HG02678 (cell line): ENCODE measurements at regions not wholly inside any gene's neighbourhood (a gene's known extent, or its start where the extent isn't known, plus 50 kb on each side); places are given as distances from the start of the nearest gene placed in this dataset.

Source experiments
- ATAC-seq: cut with Tn5 transposase; IDR thresholded peaks from one replicate; pipeline ENCODE4 v1.9.1; 2021; ENCODE audit warnings: mild to moderate bottlenecking, moderate library complexity; ENCODE audit not compliant: unreplicated experiment

DNA sequence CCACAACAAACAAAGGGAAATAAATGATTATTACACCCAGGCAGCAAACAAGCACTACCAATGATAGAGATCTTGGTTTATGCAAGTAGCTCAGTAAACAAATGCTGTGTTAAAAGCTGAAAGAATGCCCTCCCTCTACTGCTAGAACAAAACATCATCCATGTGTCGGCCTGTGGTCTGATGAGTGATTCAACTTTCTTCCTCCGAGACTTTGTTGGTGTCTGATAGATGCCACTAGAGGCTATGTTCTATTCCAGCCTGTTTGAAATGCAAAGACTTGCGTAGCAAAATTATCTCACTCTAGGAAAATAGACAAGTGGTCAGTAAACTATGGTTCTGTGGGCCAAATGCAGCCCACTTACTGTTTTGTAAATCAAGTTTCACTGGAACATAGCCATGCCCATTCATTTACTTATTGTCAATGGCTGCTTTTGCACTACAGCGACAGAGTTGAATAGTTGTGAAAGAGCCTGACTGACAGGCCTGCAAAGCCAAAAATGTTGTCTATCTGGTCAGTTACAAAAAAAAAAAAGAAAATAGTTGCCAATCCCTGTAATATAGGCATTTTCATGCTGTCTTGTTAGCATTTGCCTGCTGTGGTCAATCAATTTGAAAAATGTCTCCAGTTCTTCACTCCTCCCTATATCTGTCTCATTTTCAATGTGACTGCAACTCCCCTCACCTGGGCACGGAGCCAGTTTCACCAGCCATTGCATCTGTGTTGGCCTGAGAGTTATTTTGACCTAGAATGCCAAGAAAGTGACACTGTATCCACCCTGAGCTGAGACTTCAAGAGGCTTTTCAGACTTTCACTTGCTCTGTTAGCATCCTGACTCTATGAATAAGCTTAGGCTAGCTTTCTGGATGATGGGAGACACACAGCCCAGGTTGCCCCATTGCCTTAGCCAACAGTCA lies 544.6 kb upstream of the BTBD3 start:
- no peak for ATAC-seq

DNA sequence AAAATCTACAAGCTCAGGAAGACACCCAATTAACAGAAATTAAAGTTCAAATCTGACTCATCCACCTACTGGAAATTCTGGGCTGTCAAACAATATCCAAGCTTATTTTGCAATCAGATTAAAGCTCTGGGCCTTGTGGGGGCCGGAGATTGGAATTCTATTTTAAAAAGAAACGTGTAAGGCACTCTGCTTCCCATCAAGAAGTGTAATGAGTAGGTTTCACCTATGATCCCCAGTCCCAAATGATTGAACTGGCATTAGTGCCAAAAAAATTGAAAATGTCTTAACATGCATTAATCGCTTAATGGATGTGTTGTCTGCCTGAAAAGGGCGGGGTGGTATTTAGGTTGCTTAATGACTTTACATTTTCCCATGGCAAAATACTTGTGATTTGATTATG lies 542.4 kb upstream of the BTBD3 start:
- no peak for ATAC-seq

DNA sequence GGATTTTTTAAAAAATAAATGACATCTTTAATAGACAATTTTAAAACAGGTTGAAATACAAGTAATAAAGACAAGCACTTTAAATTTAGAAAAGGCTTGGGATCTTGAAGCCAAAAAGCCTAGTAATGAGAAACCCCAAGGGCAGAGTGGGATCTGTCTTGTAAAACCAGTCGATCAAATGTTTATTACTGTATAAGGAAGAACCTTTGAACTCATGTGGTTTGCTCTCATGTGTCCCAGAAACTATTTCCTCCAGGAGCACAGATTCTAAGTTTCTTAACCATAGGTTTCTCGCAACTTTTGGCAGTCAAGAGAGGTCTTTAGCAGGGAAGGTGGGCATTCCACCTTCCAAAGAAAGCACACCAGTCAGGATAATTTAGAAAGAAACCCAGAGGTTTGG lies 541.7 kb upstream of the BTBD3 start:
- ATAC-seq = no peak

DNA sequence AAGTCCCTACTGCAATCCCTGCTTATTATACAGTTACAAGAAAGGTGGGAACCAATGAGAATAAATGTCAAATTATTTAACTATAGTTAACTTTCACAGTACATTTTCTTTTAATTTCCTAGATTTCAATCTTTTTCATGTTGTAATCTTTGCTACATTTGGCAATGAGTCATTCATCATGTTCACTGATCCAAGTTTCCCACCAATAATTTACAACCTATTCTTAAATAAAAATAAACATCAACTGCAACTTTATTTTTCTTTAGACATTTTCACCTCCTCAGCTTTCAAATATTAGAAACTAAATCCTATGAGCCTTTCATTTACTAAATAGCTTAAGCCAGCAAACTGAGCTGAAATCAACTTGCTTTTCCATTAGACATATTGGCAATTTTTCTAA lies 541.3 kb upstream of the BTBD3 start:
- ATAC-seq = no peak

DNA sequence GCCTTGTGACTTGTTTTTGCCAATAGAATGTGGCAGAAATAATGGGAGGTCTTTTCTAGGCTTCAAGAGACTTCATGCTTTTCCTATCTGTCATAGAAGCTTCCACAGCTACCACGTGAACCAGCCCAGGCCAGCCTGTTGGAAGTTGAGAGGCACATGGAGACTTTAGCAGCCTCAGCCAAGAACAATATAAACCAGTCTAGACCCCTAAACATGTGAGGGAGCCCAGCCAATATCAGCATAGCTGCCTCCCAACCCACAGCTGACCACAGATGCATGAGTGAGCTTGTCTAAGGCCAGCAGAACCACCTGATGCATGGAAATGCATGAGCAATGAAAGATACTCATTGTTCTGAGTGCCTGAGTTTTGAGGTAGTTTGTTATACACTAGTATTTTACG lies 540.7 kb upstream of the BTBD3 start:
- no peak for ATAC-seq

DNA sequence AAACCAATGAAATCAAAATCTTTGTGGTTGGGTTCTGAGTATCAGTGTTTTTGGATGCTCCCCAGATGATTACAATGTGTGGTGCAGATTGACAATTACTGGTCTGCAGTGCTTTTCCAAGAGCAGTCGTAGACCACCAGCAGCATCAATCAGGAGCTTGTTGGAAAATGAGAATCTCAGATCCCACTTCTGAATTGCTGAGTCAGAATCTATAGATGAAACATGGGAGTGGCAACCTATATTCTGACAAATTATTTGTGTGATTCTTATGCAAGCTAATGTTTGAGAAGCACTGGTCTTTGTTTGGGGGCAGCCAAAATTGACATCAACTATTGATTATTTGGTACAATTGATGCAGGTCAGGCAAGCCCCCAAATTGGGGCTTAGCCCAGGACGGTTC lies 539.9 kb upstream of the BTBD3 start:
- ATAC-seq = no peak

DNA sequence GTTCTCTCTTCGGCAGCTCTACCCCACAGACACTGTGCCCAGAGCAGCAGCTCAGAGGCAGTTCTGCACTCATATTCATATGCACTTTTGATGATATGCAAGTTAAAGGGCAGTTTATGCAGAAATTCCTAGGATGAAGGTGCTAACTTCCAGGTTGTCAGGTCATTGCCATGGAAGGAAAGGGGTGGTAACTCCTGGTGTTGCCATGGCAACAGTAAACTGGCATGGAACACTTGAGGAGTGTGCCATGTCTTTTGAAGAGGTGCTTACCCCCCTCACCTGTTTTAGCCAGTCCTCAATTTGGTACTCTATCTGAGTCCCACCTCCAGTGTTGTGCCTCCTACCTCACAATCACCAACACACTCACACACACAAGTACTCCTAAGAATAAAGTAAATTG lies 539.4 kb upstream of the BTBD3 start:
- no peak for ATAC-seq

DNA sequence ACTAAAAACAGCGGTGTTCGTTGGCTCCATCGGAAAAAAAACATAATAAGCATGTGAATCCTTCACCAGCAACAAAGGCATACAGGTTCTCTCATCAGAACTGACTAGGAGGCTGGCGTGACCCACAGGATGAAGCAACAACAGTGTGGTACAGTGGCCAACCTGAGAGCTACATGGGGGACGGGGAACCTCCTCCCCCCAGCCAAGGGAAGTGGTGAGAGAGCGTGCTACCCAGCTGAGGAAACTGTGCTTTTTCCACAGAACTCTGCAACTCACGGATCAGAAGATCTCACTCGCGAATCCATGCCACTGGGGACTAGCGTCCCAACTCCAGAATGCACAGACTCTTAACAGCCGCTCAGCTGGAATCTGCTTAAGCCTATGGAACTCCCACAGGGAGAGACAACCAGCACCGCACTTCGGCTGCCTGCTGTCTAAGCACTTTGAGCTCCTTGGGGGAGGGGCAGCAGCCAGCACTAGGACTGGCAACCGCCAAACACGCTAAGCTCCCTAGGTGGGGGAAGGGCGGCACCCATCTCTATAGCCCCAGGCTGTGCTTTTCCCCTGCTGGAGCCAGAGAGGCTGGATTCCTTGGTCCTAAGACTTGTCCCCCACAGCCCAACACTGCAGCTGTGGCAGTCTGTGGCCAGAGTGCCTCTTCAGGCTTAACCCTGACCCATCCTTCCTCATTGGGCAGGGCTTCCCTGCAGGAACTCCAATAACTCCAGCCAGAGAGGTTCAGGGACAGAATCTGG lies 538.3 kb upstream of the BTBD3 start:
- no peak for ATAC-seq

DNA sequence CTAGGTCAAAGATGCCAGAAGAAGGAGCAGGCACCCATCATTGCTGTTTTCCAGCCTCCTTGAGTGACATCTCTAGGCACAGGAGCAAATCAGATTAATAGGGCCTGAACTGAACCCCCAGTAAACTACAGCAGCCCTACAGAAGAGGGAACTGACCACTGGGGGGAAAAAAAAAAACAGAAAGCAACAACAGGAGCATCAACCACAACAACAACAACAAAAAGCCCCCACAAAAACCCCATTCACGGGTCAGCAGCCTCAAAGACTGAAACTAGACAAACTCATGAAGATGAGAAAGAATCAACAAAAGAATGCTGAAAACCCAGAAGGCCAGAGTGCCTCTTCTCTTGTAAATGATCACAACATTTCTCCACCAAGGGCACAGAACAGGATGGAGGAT lies 537.4 kb upstream of the BTBD3 start:
- peak; percentile 60 for ATAC-seq

DNA sequence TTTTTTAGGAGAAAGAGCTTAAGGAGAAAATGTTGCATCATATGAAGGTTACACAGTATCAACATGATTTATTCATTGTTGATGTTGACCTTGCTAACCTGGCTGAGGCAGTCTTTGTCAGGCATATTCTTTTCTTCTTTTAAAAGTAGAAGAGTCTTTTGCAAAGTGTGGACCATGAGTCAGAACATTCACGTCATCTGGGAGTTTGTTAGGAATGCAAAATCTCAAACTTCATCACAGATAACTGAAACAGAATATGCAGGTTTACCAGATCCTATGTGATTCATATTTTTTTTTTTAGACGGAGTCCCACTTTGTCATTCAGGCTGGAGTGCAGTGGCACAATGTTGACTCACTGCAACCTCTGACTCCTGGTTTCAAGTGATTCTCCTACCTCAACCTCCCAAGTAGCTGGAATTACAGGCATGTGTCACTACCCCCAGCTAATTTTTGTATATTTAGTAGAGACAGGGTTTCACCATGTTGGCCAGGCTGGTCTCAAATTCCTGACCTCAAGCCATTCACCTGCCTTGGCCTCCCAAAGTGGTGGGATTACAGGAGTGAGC lies 530.4 kb upstream of the BTBD3 start:
- ATAC-seq = no peak

DNA sequence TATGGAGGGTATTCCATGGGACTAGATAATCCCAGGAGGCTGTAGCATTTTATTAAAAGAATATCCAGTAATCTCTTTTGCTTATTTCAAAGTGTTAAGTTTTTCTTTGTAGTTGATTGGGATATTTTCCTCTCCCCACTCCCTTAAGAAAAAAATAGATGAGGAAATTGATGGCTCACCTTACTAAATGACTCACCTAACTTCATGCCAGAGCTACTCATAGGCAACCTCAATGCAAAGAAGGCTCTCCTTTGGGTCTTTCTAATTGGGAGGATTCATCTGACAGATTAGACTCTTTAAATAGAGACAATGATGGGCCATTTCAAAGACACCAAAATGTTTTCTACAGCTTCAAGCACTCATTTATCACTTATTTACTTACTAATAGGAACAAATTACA lies 528.5 kb upstream of the BTBD3 start:
- no peak for ATAC-seq

DNA sequence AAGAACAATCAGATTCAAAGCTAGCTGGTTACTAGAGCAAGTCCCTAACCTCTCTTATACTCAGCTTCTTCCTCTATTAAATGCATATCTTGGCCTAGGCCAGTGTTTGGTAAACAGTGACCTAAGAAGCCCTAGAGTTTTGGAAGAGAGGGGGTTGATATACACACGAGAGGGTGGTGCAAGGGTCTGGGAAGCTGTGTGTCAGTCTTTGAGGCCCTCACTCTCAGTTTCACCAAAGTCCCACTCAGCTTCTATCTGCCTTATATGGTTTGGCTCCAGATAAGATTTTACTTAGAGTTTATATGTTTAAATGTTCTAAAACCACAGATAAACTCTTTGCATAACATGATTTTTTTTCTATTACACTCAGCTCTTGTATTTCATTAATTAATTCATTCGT lies 526.1 kb upstream of the BTBD3 start:
- no peak for ATAC-seq

DNA sequence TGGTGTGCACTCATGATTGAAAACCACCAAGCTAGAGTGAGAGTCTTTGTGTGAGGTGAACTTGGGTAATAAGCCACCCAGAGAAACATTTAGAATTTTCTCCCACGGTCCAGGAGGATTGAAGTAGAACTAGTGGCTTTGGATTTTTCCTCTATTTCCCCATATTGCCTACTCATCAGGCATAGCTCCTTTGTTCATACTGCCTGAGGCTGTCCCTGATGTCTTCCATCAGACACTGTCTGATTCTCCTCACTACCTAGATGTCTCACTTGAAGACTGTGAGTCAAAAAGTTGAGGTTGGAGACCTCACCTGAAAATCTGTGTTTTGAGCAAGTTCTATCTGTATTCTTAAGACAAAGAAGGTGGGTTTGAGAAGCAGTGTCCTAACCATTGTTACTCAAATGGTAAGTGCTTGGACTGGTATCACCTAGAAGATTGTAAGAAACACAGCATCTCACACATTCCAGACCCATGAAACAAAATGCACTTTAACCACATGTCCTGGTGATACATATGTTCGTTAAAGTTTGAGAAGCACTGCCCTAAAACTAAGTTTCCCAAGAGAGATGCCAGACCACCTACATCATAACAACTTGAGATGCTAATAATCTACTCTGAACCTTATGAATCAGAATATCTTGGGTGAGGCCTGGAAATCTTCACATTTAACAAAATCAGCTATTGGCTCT lies 523.4 kb upstream of the BTBD3 start:
- no peak for ATAC-seq

DNA sequence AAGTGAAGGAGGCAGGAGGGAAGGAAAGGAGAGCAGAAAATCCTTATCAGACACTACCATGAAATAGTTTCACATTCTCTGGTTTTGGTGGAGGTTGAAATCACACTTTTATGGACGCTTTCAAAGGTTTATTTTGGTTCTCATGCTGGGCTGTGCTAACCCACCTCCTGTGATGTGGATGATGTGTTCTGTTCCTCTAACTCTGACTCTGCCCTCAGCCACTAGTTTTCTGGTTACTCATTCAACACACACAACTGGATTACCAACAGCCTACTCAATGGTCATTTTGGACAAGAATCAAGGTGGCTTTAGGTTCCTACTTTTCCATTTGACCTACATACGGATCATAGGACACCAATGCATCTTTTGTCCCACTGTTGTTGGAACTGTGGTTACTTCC lies 522.1 kb upstream of the BTBD3 start:
- ATAC-seq = no peak

DNA sequence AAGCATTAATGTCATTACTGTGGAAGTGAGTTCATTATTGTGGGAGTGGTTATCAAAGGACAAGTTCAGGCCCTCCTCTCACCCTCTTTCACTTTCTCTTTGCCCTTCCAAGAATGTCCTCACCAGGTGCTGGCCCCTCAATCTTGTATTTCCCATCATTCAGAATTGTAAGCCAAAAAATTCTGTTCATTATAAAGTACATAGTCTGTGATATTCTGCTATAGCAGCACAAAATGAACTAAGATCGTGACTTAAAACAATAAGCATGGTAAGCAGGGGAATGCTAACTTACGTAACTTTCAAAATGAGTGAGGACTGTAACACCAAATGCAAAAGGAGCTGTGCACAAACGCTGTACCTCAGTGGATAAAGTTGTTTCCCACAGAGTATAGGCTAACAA lies 515.7 kb upstream of the BTBD3 start:
- no peak for ATAC-seq

DNA sequence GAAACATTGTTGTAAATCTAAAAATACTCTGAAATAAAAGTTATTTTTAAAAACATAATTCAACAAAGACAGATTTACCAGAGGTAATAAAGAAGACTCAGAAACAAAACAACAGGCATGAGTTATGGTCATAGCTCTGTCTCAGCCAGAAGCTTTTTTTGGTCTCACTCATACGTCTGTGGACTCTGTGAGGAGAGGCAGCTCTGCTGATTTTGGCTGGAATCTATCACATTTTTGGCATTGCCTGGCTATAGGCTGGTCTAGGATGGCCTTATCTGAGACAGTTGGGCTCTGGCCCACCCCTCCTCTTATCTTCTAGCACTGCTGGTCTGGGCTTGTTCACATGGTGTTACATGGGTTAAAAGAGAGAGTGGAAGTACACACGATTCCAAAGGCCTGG lies 514.0 kb upstream of the BTBD3 start:
- ATAC-seq = no peak

DNA sequence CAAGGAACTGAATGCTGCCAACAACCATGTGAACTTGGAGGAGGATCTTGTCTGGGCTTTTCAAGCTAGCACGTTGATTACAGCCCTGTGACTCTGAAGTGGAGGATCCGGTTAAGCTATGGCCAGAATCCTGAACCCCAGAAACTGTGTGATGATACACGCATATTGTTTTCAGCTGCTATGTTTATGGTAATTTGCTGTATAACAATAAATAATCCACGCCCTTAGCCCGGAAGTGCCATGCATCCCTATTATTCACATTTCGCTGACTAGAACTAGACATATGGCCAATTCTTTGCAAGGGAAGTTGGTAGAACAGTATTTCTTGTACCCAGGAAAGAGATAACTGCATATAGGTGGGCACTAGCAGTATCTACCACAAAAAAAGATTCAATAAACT lies 510.8 kb upstream of the BTBD3 start:
- no peak for ATAC-seq

DNA sequence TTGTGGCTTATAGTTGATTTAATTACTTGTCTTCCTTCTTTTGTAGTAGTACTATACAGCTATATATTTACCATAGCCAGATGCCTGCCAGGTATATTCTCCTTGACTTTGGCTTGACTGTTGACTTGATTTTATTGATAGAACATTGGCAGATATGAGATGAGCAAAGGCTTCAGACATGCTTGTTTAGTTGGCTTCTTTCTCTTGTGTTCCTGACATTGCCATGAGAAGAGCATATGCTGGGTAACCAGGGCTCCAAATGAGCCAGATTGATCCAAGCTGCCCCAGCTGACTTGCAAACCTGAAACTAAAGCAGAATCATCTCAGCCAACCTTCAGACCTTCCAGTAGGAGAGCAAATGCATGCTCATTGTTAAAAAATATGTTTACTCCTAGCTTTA lies 508.1 kb upstream of the BTBD3 start:
- no peak for ATAC-seq

DNA sequence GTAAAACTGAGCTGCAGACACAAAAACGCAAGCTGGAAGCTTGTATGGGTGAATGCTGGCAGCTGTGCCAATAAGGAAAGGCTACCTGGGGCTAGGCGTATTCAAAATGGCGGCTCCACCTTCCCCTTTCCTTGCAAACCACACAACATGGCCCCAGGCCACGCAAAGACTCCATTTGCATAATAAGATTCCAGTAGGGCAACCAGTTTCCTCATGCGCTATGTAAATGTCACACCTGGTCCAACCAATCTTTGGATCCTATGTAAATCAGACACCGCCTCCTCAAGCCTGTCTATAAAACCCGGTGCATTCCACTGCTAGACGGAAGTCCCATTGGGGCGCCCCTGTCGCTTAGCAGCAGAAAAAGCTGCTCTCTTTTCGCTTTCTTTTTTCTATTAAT lies 505.9 kb upstream of the BTBD3 start:
- ATAC-seq = no peak

DNA sequence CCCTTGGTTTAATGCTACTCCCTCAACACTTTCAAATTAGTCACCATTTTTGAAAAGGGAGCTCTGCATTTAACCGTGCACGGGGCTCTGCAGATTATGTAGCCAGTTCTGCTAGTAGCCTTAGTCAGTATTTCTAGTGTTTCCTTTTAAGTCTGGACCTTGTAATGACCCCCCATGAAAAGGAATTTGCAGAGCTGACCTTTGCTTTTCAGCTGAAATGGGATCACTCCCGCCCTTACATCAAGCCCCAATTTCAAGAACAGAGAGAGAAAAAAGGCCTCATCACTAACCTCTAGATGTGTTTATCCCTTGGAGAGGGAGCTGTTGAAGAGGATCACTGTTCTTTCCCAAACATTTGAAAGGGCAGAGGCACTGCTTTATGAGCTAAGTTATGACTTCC lies 490.7 kb upstream of the BTBD3 start:
- no peak for ATAC-seq

DNA sequence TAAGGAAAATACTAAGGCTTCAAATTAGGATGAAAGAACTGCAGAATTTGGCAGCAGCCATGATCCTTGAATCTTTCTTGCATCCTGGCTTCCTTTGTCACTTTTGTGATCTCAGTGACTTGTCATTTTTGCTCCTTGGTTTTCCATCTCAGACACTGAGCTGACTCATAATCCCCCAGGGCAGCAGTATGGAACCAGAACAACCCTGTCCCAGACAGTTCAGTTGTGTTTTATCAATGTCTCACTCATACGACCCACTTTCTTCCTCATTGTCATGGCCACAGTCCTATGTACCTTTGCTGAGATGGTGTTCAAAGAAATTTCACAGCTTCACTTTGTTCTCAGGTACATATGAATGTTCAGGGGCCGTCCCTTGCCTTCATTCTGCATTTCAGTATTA lies 488.5 kb upstream of the BTBD3 start:
- no peak for ATAC-seq
